ENCODE measurements at regions not wholly inside any gene's neighbourhood (a gene's known extent, or its start where the extent isn't known, plus 50 kb on each side); places are given as distances from the start of the nearest gene placed in this dataset.
"Not testable (repeated sequence)": the region's sequence is repeated elsewhere in the genome, so short reads cannot be mapped to it uniquely, and the experiment has no call there.

GRCh38 chr14:35987731-35988130 is 161.6 kb downstream of the BRMS1L start:
- DNase-seq = no peak

- DNase-seq = no peak
Observed at GRCh38 chr14:35986219-35986573, 160.1 kb downstream of the BRMS1L start.

GRCh38 chr14:35985474-35986218 is 159.5 kb downstream of the BRMS1L start:
- peak in 1 of 2 experiments; percentile 17 for DNase-seq

GRCh38 chr14:35979531-35979930 is 153.4 kb downstream of the BRMS1L start:
- no peak for DNase-seq

- DNase-seq = no peak
Observed at GRCh38 chr14:35978561-35978960, 152.4 kb downstream of the BRMS1L start.

- no peak for DNase-seq
Observed at GRCh38 chr14:35975814-35976213, 149.7 kb downstream of the BRMS1L start.

- no peak for DNase-seq
Observed at GRCh38 chr14:35973770-35974169, 147.6 kb downstream of the BRMS1L start.

GRCh38 chr14:35971965-35972630 is 146.0 kb downstream of the BRMS1L start:
- DNase-seq = no peak

GRCh38 chr14:35969310-35969709 is 143.2 kb downstream of the BRMS1L start:
- no peak for DNase-seq

GRCh38 chr14:35965400-35965799 is 139.3 kb downstream of the BRMS1L start:
- DNase-seq = no peak

- no peak for DNase-seq
Observed at GRCh38 chr14:35964697-35965286, 138.7 kb downstream of the BRMS1L start.

- DNase-seq = no peak
Observed at GRCh38 chr14:35963209-35963608, 137.1 kb downstream of the BRMS1L start.

GRCh38 chr14:35961697-35962274 is 135.6 kb downstream of the BRMS1L start:
- DNase-seq = no peak

GRCh38 chr14:35959835-35960234 is 133.7 kb downstream of the BRMS1L start:
- no peak for DNase-seq

GRCh38 chr14:35958499-35958898 is 132.4 kb downstream of the BRMS1L start:
- DNase-seq = no peak

GRCh38 chr14:35956376-35957085 is 130.4 kb downstream of the BRMS1L start:
- no peak for DNase-seq

- DNase-seq = no peak
Observed at GRCh38 chr14:35952584-35952983, 126.4 kb downstream of the BRMS1L start.

- peak; percentile 68 to 88 for DNase-seq
Observed at GRCh38 chr14:35949920-35950513, 123.9 kb downstream of the BRMS1L start.

GRCh38 chr14:35947983-35948382 is 121.8 kb downstream of the BRMS1L start:
- DNase-seq = not testable (repeated sequence)

GRCh38 chr14:35944847-35945246 is 118.7 kb downstream of the BRMS1L start:
- peak in 1 of 2 experiments; percentile 39 for DNase-seq

GRCh38 chr14:35940291-35940690 is 114.2 kb downstream of the BRMS1L start:
- DNase-seq = peak; percentile 19 to 32

GRCh38 chr14:35938770-35939169 is 112.6 kb downstream of the BRMS1L start:
- DNase-seq = no peak

- no peak for DNase-seq
Observed at GRCh38 chr14:35934499-35934898, 108.4 kb downstream of the BRMS1L start.
